HepG2 (cell line): ENCODE measurements at regions not wholly inside any gene's neighbourhood (a gene's known extent, or its start where the extent isn't known, plus 50 kb on each side); places are given as distances from the start of the nearest gene placed in this dataset.

Experiments
- GPBP1L1 ChIP-seq: sonication (generic); formaldehyde crosslinking; IDR thresholded peaks from 2 replicates; pipeline ENCODE4 v1.5.0; 2020; ENCODE audit warnings: mild to moderate bottlenecking, missing genetic modification reagents
- HNF1B ChIP-seq: sonication (generic); formaldehyde crosslinking; IDR thresholded peaks from 2 replicates; pipeline ENCODE4 v1.5.1; 2020; ENCODE audit warnings: mild to moderate bottlenecking, moderate library complexity, missing genetic modification reagents
- PAXIP1 ChIP-seq: sonication (generic); formaldehyde crosslinking; conservative IDR thresholded peaks from 2 replicates; pipeline ENCODE4 v1.4.0; 2020; ENCODE audit warnings: mild to moderate bottlenecking, missing genetic modification reagents, moderate library complexity
- ZFP91 ChIP-seq: sonication (generic); formaldehyde crosslinking; IDR thresholded peaks from 2 replicates; pipeline ENCODE4 v1.9.0; 2022; ENCODE audit warnings: missing genetic modification reagents, mild to moderate bottlenecking, borderline replicate concordance
- ZMYM3 ChIP-seq: sonication (generic); formaldehyde crosslinking; IDR thresholded peaks from 2 replicates; pipeline ENCODE4 v1.5.1; 2020; ENCODE audit warnings: mild to moderate bottlenecking, missing genetic modification reagents
- ZNF142 ChIP-seq: sonication (generic); formaldehyde crosslinking; IDR thresholded peaks from 2 replicates; pipeline ENCODE4 v1.4.0; 2020; ENCODE audit warnings: missing genetic modification reagents
- ZSCAN5A ChIP-seq: sonication (generic); formaldehyde crosslinking; IDR thresholded peaks from 2 replicates; pipeline ENCODE4 v1.8.0; 2022; ENCODE audit warnings: mild to moderate bottlenecking, missing genetic modification reagents, borderline replicate concordance

- no peak for TF ChIP-seq GPBP1L1
- TF ChIP-seq ZNF142, result no peak
- no peak for TF ChIP-seq PAXIP1
- TF ChIP-seq ZFP91 (CRISPR knock-in tag), result no peak
- TF ChIP-seq HNF1B (CRISPR knock-in tag), result no peak
- TF ChIP-seq ZMYM3 (CRISPR knock-in tag), result no peak
- TF ChIP-seq ZSCAN5A, result no peak
These were observed 185.8 kb downstream of the OLFM4 start (continued) for GRCh38 chr13:53214433-53214832.
